T-cell (primary cell): ENCODE measurements at regions not wholly inside any gene's neighbourhood (a gene's known extent, or its start where the extent isn't known, plus 50 kb on each side); places are given as distances from the start of the nearest gene placed in this dataset.

Experiments used
- ATAC-seq, 4 experiments: fragments of 200-7000 bp in 3 of 4; fragments of 150-1000 bp in 1 of 4; cut with Tn5 transposase; replicated peaks in 1 of 4; 1 replicate in 3 of 4; 2 replicates in 1 of 4; pipeline ENCODE4 v1.10.0; 2021; ENCODE audit warnings: moderate library complexity in 3 of 4, mild to moderate bottlenecking in 2 of 4, moderate number of reproducible peaks in 1 of 4
- CTCF ChIA-PET, 2 donors: fragments of 300-600 bp; sonication (Branson Sonifier 250); formaldehyde crosslinking; loops; one replicate each; lab custom pipeline; 2022; ENCODE audit warnings: antibody characterized with exemption in 2 of 2; lab: Charles Lee
- POLR2A ChIA-PET, 2 donors: fragments of 300-600 bp; sonication (Branson Sonifier 250); formaldehyde crosslinking; loops; one replicate each; lab custom pipeline; 2022; ENCODE audit warnings: antibody characterized with exemption in 2 of 2; lab: Charles Lee
- DNase-seq, 35 experiments: peaks; one replicate each; pipeline versions ENCODE4 v3.0.0 to v3.0.0-alpha.2; 2013 to 2023
- H3K27ac ChIP-seq: one replicate; pipeline ENCODE4 v1.5.1; 2013; ENCODE audit warnings: low read length
- H3K27me3 ChIP-seq, 2 experiments: replicated peaks in 1 of 2; 1 replicate in 1 of 2; 2 replicates in 1 of 2; pipeline versions ENCODE4 v1.6.1 to v1.7.0; 2013; ENCODE audit warnings: low read length in 1 of 2, mixed read lengths in 1 of 2; ENCODE audit not compliant: control insufficient read depth in 2 of 2, insufficient read depth in 2 of 2; ENCODE audit errors: extremely low read depth in 1 of 2
- H3K36me3 ChIP-seq, 2 donors: 1 replicate in 1 of 2; 2 replicates in 1 of 2; pipeline versions ENCODE4 v1.6.1 to v1.7.0; 2013; ENCODE audit warnings: low read length in 1 of 2; ENCODE audit not compliant: control insufficient read depth in 2 of 2, insufficient read depth in 1 of 2; ENCODE audit errors: extremely low read depth in 1 of 2
- H3K4me1 ChIP-seq, 2 experiments: 1 replicate in 1 of 2; 2 replicates in 1 of 2; pipeline versions ENCODE4 v1.6.1 to v1.7.0; 2013; ENCODE audit warnings: low read length in 2 of 2, mixed read lengths in 1 of 2; ENCODE audit not compliant: insufficient read depth in 2 of 2, control insufficient read depth in 1 of 2; ENCODE audit errors: extremely low read depth in 1 of 2
- H3K4me3 ChIP-seq, 2 donors: 1 replicate in 1 of 2; 2 replicates in 1 of 2; pipeline versions ENCODE4 v1.5.1 to v1.7.0; 2013; ENCODE audit warnings: mild to moderate bottlenecking in 2 of 2, low read length in 1 of 2, moderate library complexity in 1 of 2; ENCODE audit not compliant: control insufficient read depth in 1 of 2; ENCODE audit errors: extremely low read depth in 1 of 2
- H3K9me3 ChIP-seq: 2 replicates; pipeline ENCODE4 v1.7.0; 2013
- H3K27ac Mint-ChIP-seq, 2 donors: one replicate each; pipeline ENCODE4 v1.8.0; 2020 to 2021; ENCODE audit warnings: mild to moderate bottlenecking in 2 of 2, mixed read lengths in 2 of 2
- H3K27me3 Mint-ChIP-seq, 2 donors: one replicate each; pipeline ENCODE4 v1.8.0; 2021 to 2022; ENCODE audit warnings: mixed read lengths in 2 of 2
- H3K36me3 Mint-ChIP-seq: one replicate; pipeline ENCODE4 v1.8.0; 2021; ENCODE audit warnings: mixed read lengths
- H3K4me1 Mint-ChIP-seq, 3 donors: one replicate each; pipeline ENCODE4 v1.8.0; 2020 to 2022; ENCODE audit warnings: mixed read lengths in 3 of 3, mild to moderate bottlenecking in 1 of 3
- H3K4me3 Mint-ChIP-seq, 3 donors: one replicate each; pipeline ENCODE4 v1.8.0; 2020 to 2022; ENCODE audit warnings: mild to moderate bottlenecking in 3 of 3, mixed read lengths in 3 of 3, moderate library complexity in 3 of 3
- H3K9me3 Mint-ChIP-seq, 3 donors: one replicate each; pipeline ENCODE4 v1.8.0; 2020 to 2022; ENCODE audit warnings: mixed read lengths in 3 of 3
- WGBS: methylation state at CpG from one replicate; pipeline ENCODE4 v1.1.5; 2013; ENCODE audit warnings: missing lambda C conversion rate; ENCODE audit not compliant: insufficient coverage; 5-methylcytosine and 5-hydroxymethylcytosine counted together

DNA sequence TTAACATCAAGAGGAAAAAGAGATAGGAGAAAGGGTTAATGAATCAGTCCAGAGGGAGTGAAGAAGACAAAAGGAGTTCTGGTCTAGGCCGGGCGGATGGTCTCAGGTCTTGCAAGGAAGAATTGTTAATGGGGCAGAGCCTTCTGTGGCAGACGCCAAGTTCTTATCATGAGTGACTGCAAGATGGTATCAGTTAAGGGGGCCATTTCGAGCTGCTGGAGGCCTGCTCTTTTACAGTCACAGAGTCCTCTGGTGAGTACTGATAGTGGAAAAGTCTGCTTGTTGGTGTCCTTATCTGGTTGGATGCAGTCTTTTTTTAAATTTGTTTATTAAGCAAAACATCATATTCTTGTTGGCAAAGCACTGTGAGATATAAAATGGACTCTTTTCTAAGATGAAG, 590.9 kb upstream of the SGCG start:
- no peaks in the 10 kb centered on the region for H3K9me3 ChIP-seq
- Mint-ChIP-seq H3K27me3 (peaks cover 0 to 3% of the 10 kb centered on the region in 2 donors), H3K9me3 (peaks cover 4 to 12% (median 5%) of the 10 kb centered on the region in 3 donors), H3K4me1 (no peaks in the 10 kb centered on the region), H3K27ac (no peak overlapping the region), H3K4me3 (no peak overlapping the region), H3K36me3 (no peaks in the 10 kb centered on the region)
- H3K27me3 ChIP-seq = peaks cover 0 to 5% of the 10 kb centered on the region in 2 experiments
- no peaks in the 10 kb centered on the region for H3K4me1 ChIP-seq
- ATAC-seq (no peak), DNase-seq (no peak)
- H3K27ac ChIP-seq = no peak overlapping the region
- 60% methylated on average over 3 of the region's 4 CpGs for WGBS
- no peak overlapping the region for H3K4me3 ChIP-seq
- POLR2A ChIA-PET = no interaction called here
- no peaks in the 10 kb centered on the region for H3K36me3 ChIP-seq
- CTCF ChIA-PET = no interaction called here

DNA sequence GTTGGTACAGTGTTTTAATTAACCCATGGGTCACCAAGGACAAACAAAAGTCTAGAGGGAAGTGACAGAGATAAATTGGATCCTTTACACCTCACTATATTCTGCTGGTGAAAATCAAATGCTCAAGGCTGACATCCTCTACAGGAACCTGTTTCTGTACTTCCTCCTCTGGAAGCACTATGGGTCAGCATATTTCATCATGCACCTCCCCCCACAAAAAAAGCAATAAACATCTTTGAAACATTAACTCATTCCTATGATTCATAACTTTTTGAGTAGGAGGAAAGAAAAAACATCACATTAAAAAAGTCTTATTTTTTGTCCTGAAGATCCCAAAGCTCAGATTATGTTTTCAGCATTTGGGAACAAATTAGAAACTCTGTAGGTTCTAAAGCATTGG, 588.3 kb upstream of the SGCG start:
- no peaks in the 10 kb centered on the region for H3K36me3 Mint-ChIP-seq
- H3K4me1 ChIP-seq = no peaks in the 10 kb centered on the region
- POLR2A ChIA-PET = no interaction called here
- H3K36me3 ChIP-seq = no peaks in the 10 kb centered on the region
- H3K27me3 ChIP-seq = no peaks in the 10 kb centered on the region
- no peak overlapping the region for H3K4me3 ChIP-seq
- CTCF ChIA-PET = no interaction called here
- H3K9me3 Mint-ChIP-seq = peaks cover 0 to 6% (median 0%) of the 10 kb centered on the region in 3 donors
- H3K9me3 ChIP-seq = no peaks in the 10 kb centered on the region
- H3K4me3 Mint-ChIP-seq = no peak overlapping the region
- no peak for DNase-seq
- ATAC-seq = no peak
- H3K27ac ChIP-seq = no peak overlapping the region
- no peaks in the 10 kb centered on the region for H3K27me3 Mint-ChIP-seq
- no peaks in the 10 kb centered on the region for H3K4me1 Mint-ChIP-seq
- no peak overlapping the region for H3K27ac Mint-ChIP-seq

DNA sequence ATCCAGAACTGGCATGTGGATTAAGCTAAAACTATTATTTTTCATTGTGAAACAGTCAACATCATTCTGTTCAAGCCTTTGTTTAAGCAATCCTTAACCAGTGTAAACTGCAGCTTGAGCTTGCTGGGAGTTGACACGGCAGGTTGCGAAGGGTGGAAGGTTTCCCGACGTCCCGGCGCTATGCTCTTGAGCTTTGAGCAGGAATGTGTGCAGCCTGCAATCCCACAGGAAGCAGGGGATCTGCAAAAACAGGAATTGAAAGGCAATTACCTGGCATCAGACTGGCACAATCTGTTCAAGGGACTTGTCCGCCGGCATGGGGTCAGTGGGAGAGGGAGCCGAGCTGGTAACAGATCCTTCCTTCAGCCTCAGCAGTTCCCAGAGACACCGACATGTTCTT, 586.7 kb upstream of the SGCG start:
- H3K4me1 ChIP-seq = no peaks in the 10 kb centered on the region
- H3K27ac ChIP-seq = no peak overlapping the region
- Mint-ChIP-seq H3K36me3 (no peaks in the 10 kb centered on the region), H3K4me3 (no peak overlapping the region), H3K4me1 (no peaks in the 10 kb centered on the region), H3K27ac (no peak overlapping the region), H3K27me3 (no peaks in the 10 kb centered on the region), H3K9me3 (no peaks in the 10 kb centered on the region)
- H3K36me3 ChIP-seq = no peaks in the 10 kb centered on the region
- no peak overlapping the region for H3K4me3 ChIP-seq
- ATAC-seq (no peak), DNase-seq (no peak)
- WGBS = 98% methylated on average over 10 of the region's 10 CpGs
- CTCF ChIA-PET = no interaction called here
- POLR2A ChIA-PET = no interaction called here
- no peaks in the 10 kb centered on the region for H3K9me3 ChIP-seq
- no peaks in the 10 kb centered on the region for H3K27me3 ChIP-seq

DNA sequence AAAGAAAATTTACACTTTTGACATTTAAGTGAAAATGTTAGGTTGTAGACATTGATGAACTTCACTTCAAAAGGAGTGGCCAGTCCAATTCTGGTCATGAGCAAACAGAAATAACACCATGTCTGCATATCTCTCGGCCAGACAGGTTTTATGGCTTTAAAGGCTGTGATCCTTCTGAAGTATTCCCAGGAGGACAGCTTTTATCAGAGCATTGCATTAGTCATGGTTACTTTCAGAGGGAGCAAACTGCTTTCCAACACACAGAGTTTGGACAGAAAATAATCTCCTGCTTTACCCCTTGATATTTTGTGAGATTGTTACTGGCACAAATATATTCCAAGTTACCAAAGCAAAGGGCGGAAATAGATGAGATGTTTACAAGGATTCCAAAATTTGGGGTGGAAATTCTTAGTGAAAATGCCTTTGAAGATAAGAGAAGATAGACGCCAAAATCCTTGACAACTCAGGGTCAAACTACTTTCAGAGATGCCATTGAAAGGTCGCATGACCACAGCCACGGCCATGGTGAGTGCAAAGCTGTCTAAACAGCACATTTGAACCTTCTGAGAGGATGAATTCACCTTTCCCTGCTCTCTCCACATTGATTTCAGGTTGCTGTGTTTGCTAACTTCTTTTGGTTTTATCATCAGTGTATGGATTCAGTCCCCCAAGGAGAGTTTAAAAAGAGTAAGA, 584.5 kb upstream of the SGCG start:
- WGBS = 61% methylated on average over 3 of the region's 5 CpGs

DNA sequence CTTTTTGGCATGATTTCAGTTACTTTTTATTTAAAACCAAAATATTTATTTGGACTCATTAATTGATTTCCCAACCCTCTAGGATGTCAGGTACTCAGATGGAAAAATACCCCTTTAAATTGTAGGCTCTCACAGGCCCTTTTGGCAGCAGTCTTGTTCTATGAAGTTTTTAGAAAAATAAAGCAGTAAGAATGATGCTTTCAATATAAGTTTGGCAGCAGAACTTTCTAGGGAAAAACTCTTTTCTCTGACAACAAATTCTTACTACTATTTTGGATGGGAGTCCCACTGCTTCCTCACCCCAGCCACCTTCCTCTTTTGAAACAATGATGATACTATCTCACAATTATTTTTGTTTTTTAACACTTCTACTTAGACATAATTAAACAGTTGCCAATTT, 581.6 kb upstream of the SGCG start:
- no peak for DNase-seq
- no peak overlapping the region for H3K27ac Mint-ChIP-seq

More for the DNA sequence above, 584.5 kb upstream of the SGCG start:
- Mint-ChIP-seq H3K9me3 (no peaks in the 10 kb centered on the region), H3K4me1 (no peaks in the 10 kb centered on the region), H3K27me3 (no peaks in the 10 kb centered on the region), H3K4me3 (no peak overlapping the region), H3K27ac (no peak overlapping the region), H3K36me3 (no peaks in the 10 kb centered on the region)
- DNase-seq (no peak), ATAC-seq (no peak)
- no peaks in the 10 kb centered on the region for H3K4me1 ChIP-seq
- POLR2A ChIA-PET = no interaction called here
- no peaks in the 10 kb centered on the region for H3K36me3 ChIP-seq
- H3K27ac ChIP-seq = no peak overlapping the region
- no peaks in the 10 kb centered on the region for H3K9me3 ChIP-seq
- H3K4me3 ChIP-seq = no peak overlapping the region
- no peaks in the 10 kb centered on the region for H3K27me3 ChIP-seq
- CTCF ChIA-PET = no interaction called here

DNA sequence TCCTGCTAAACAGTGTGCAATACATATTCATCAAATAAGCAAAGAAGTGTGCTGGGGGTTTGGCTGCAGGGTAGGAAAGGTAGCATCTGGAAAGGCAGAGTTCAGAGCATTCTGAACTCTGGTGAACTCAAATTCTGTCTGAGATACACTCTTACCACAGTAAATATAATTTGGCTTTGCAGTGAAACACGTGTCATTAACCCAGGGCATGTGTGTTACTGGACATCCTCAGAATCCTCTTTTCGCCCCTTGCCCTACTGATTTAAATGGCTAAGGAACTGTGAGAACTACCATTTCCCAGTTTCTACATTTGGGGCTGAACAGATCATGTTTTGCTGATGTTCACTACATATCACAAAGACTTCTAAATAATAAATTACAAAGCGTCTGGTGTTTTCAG, 562.8 kb upstream of the SGCG start:
- Histone ChIP-seq H3K9me3 (no peaks in the 10 kb centered on the region), H3K27me3 (no peaks in the 10 kb centered on the region), H3K4me1 (no peaks in the 10 kb centered on the region), H3K36me3 (no peaks in the 10 kb centered on the region), H3K27ac (no peak overlapping the region), H3K4me3 (no peak overlapping the region)
- POLR2A ChIA-PET = no interaction called here
- DNase-seq (no peak), ATAC-seq (no peak)
- H3K4me1 Mint-ChIP-seq = no peaks in the 10 kb centered on the region
- CTCF ChIA-PET = no interaction called here
- H3K27ac Mint-ChIP-seq = no peak overlapping the region
- H3K9me3 Mint-ChIP-seq = peaks cover 2 to 9% (median 8%) of the 10 kb centered on the region in 3 donors
- H3K36me3 Mint-ChIP-seq = no peaks in the 10 kb centered on the region
- H3K4me3 Mint-ChIP-seq = no peak overlapping the region
- WGBS = no CpG with 5 or more reads among the region's 3 CpGs
- H3K27me3 Mint-ChIP-seq = no peaks in the 10 kb centered on the region

More for the DNA sequence above, 581.6 kb upstream of the SGCG start:
- no peaks in the 10 kb centered on the region for H3K27me3 ChIP-seq
- no peaks in the 10 kb centered on the region for H3K9me3 ChIP-seq
- no peak overlapping the region for H3K4me3 ChIP-seq
- Mint-ChIP-seq H3K36me3 (no peaks in the 10 kb centered on the region), H3K4me1 (no peaks in the 10 kb centered on the region), H3K9me3 (no peaks in the 10 kb centered on the region), H3K4me3 (no peak overlapping the region), H3K27me3 (no peaks in the 10 kb centered on the region)
- no peak for ATAC-seq
- ChIA-PET CTCF (no interaction called here), POLR2A (interaction anchor here in 1 of 2 donors (0.6 kb wide), 1 partner anchor 38 kb away, joined by 3 read pairs; no protein-coding TSS in a partner anchor)
- no peaks in the 10 kb centered on the region for H3K36me3 ChIP-seq
- no peak overlapping the region for H3K27ac ChIP-seq
- no peaks in the 10 kb centered on the region for H3K4me1 ChIP-seq

DNA sequence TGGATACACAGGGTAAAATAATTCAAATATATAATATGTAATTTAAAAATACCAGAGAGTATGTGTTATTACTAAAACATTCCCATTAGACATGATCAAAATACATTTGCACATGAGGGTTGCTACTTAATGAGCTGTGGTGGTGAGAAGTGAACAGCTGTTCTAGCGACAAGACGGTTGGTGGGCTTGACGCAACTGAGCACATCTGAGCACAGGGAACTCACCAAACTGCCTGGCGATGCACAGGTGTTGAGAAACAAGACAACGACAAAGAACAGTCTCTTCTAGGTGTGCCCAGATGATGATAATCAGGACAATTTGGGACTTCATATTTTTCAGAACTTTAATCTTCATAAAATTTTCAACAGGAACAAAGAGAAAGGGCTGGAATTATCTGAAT, 555.1 kb upstream of the SGCG start:
- 60% methylated on average over 1 of the region's 5 CpGs for WGBS
- H3K4me3 ChIP-seq = no peak overlapping the region
- no peak for DNase-seq
- Mint-ChIP-seq H3K4me1 (no peaks in the 10 kb centered on the region), H3K4me3 (no peak overlapping the region), H3K36me3 (no peaks in the 10 kb centered on the region), H3K27ac (no peak overlapping the region), H3K9me3 (peaks cover 0 to 6% (median 4%) of the 10 kb centered on the region in 3 donors), H3K27me3 (no peaks in the 10 kb centered on the region)
- POLR2A ChIA-PET = no interaction called here
- no peaks in the 10 kb centered on the region for H3K27me3 ChIP-seq
- H3K36me3 ChIP-seq = no peaks in the 10 kb centered on the region
- H3K4me1 ChIP-seq = no peaks in the 10 kb centered on the region
- H3K27ac ChIP-seq = no peak overlapping the region
- no peaks in the 10 kb centered on the region for H3K9me3 ChIP-seq
- no peak for ATAC-seq
- CTCF ChIA-PET = no interaction called here
